GM10266 (cell line): ENCODE measurements at regions not wholly inside any gene's neighbourhood (a gene's known extent, or its start where the extent isn't known, plus 50 kb on each side); places are given as distances from the start of the nearest gene placed in this dataset.
"Not testable (repeated sequence)": the region's sequence is repeated elsewhere in the genome, so short reads cannot be mapped to it uniquely, and the experiment has no call there.

ENCODE experiments used
- DNase-seq: peaks from one replicate; pipeline ENCODE4 v3.0.0; 2012; ENCODE audit errors: extremely low spot score
- CTCF ChIP-seq: IDR thresholded peaks from 2 replicates; pipeline ENCODE4 v1.5.1; 2012; ENCODE audit warnings: mild to moderate bottlenecking, low read depth; ENCODE audit not compliant: control insufficient read depth, insufficient read depth; ENCODE audit errors: missing control alignments

- no peak for DNase-seq
- TF ChIP-seq CTCF = no peak
Measured at GRCh38 chr17:34068571-34068970, 186.5 kb upstream of the CCL2 start.

- DNase-seq = no peak
- no peak for TF ChIP-seq CTCF
Measured at GRCh38 chr17:34070712-34071111, 184.4 kb upstream of the CCL2 start.

DNA sequence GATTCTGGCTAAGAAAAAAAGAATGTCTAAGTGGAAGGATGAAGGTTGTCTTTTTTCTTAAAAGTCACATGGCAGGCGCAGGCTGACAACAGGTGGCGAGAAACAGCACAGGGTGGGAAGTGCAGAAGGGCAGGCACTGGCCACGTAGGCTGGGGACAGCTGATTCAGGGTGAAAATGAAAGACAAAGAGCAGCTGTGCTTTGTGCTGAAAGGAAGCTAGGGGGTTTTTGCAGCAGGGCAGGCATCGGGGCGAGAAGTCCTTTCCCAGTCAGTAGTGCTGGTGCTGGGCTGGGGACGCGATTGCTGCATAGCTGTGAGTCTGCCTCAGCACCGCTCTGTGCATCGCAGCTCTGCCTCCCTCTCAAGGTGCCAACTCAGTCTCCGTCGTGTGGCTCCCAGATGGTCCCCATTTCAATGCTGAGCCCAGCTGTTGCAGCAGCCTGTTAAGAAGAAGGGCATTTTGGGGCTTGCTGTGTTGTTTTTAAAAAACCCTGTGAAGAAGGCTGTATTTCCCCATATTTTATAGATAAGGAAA is 183.1 kb upstream of the CCL2 start:
- no peak for TF ChIP-seq CTCF
- no peak for DNase-seq

GRCh38 chr17:34075076-34075475 is 180.0 kb upstream of the CCL2 start:
- no peak for DNase-seq
- no peak for TF ChIP-seq CTCF

DNA sequence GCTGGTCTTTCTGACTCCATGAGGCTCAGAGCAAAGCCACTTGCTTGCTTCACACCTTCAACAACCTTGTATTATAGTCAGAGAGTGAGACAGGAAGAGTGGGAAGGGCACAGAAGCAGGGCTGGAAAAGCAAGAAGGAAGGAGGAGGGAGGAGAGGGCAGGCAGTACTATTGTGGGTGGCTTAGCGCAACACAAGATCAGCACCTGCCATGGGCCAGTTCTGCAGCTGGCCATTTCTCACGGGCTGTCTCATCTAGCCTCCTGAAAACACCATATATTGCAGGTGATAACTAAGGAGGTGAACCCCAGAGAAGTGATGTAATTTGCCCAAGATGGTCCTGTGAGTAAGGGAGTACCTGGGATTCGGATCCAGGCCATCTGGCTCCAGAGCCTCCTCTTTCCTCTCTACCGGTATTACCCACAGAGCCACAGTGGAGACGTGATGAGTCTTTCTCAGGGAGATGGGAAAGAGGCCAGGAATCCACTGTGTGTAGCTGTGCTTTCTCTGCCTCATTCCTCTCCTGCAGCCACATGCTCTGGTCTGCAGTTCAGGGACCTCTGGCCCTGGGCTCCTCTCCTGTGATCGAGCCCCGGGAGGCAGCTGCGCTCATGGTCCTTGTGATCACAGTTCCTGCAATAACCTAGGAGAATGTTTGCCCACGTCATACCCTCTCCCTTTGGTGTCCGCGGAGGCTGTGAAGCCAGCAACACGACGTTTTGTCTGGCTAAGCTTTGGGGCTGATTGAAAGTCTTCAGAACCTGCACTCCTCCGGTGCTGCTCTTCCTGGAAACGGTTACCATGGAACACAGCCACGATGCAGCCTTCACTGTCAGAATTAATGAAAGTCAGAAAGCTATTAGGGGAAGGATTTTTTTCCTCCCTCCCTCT is 178.1 kb upstream of the CCL2 start:
- TF ChIP-seq CTCF = no peak
- DNase-seq = no peak

DNA sequence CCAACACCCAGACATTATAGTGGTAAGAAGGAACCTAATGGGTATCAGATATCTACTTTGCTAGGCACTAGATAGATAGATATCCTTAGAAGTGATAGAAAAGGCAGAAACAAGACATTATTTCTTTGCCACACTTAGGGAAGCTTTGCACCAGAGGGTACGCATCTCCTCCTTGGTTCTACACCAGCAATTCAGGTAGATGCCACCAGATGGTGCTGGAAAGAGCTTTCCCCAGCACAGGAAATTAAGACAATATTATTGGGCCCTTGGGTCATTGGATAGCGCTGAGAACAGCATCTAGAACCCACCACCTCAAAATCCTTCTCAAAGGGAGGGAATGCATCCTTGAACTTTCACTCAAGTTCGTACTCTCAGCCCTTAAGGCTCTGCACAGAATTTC is 173.8 kb upstream of the CCL2 start:
- TF ChIP-seq CTCF = peak; percentile 47
- no peak for DNase-seq

DNA sequence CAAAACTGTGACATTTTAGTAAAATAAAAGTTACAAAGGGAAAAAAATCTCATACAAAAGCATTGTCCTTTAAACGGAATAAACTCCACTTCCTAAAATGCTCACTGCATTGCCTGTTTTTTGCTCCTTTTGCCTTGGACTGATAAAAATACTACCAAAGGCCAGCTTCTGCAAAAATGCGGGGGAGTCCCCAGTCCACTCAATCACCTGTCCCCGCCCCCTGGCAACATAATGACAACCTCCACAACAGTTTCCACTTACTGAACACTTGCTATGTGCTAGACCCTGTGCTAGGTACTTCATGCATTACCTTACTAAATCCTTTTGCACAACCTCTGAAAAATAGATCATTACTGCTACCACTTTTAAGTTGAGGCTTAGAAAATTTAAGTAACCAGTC is 172.7 kb upstream of the CCL2 start:
- DNase-seq = no peak
- TF ChIP-seq CTCF = no peak

- not testable (repeated sequence) for DNase-seq
Measured at GRCh38 chr17:34089042-34089441, 166.0 kb upstream of the CCL2 start.
